ENCODE measurements at regions not wholly inside any gene's neighbourhood (a gene's known extent, or its start where the extent isn't known, plus 50 kb on each side); places are given as distances from the start of the nearest gene placed in this dataset.

DNA sequence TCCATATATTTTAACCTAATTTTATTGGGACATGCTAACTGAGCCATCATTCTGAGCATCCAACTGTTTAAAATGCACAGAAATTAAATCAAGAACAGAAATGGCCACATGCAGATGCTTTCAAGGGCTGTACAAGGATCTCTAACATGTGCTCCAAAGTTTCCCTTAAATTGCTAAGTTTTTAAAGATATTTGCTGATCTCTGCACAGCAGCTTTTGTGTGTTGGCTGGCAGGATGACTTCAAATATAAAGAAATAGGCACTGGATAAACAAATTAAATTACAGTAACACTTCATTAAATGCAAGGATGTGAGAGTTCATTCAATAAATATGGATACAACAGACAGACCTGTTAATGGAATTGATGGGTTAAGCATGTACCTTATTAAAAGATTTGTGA, 148.0 kb upstream of the MEOX2 start:
- TF ChIP-seq, protein P1, sequence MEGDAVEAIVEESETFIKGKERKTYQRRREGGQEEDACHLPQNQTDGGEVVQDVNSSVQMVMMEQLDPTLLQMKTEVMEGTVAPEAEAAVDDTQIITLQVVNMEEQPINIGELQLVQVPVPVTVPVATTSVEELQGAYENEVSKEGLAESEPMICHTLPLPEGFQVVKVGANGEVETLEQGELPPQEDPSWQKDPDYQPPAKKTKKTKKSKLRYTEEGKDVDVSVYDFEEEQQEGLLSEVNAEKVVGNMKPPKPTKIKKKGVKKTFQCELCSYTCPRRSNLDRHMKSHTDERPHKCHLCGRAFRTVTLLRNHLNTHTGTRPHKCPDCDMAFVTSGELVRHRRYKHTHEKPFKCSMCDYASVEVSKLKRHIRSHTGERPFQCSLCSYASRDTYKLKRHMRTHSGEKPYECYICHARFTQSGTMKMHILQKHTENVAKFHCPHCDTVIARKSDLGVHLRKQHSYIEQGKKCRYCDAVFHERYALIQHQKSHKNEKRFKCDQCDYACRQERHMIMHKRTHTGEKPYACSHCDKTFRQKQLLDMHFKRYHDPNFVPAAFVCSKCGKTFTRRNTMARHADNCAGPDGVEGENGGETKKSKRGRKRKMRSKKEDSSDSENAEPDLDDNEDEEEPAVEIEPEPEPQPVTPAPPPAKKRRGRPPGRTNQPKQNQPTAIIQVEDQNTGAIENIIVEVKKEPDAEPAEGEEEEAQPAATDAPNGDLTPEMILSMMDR (IDR thresholded peaks at IDR 0.05; ENCODE audit: low read depth, low read length): no peak
- no peak overlapping the region for H3K4me3 ChIP-seq (ENCODE audit: low read depth, low read length)

DNA sequence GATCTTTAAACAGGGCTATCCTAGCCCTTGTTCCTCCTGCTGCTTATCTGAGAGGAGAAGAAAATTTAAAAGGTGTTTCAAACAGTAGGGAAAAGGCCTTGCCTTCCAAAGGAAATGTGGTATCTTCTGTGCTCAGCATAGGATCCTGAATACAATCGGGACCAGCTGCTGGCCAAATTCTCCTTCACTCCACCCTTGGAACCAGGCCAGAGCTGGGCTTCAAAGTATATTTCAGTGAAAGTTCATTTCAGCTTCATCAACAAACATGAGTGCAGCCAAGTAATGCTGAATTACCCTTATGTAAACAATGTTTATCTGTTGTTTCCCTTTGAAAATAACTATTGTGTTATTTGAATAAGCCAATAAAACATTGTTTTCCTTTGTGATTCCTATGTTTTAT, 146.5 kb upstream of the MEOX2 start:
- no peak overlapping the region for H3K4me3 ChIP-seq (ENCODE audit: low read depth, low read length)
- TF ChIP-seq, protein P1 (IDR thresholded peaks at IDR 0.05; ENCODE audit: low read depth, low read length): no peak

DNA sequence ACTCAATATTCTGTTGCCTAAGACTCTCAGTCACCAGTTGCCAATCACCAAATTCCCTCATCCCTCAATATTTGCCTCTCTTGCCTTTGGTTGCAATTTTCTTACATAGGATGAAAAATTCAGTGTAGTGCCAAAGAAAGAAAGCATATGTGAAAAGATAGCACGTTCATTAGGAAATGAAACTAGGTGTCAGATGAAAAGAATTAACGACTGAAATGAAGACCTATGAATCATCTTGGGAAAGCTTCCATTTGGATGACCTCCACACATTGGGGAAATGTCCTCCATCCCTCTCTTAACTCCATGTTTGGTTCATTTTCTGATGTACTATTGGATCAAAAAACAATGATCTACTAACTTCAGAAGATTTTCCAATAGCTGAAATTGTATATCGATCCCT, 145.1 kb upstream of the MEOX2 start:
- H3K4me3 ChIP-seq (ENCODE audit: low read depth, low read length): no peak overlapping the region
- TF ChIP-seq, protein P1 (IDR thresholded peaks at IDR 0.05; ENCODE audit: low read depth, low read length): no peak

DNA sequence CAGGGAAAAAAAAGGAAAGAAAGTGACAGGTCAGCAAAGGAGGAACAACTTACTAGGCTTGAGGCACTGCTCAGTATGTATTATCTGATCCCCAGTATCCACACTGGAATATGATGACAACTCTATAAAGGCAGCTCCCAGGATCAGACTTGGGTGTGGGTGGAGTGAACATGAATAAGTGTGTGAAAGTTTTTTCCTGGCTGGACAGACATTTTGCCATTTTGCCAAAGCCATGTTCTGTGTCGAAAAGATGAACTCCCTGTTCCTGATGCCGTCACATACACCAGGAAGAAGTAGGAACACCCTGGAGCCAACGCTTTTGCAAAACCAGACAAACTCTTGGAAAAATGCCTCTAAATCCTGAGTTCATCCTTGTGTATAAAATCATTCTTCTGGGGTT, 143.2 kb upstream of the MEOX2 start:
- TF ChIP-seq, protein P1 (IDR thresholded peaks at IDR 0.05; ENCODE audit: low read depth, low read length): no peak
- H3K4me3 ChIP-seq (ENCODE audit: low read depth, low read length): no peak overlapping the region

DNA sequence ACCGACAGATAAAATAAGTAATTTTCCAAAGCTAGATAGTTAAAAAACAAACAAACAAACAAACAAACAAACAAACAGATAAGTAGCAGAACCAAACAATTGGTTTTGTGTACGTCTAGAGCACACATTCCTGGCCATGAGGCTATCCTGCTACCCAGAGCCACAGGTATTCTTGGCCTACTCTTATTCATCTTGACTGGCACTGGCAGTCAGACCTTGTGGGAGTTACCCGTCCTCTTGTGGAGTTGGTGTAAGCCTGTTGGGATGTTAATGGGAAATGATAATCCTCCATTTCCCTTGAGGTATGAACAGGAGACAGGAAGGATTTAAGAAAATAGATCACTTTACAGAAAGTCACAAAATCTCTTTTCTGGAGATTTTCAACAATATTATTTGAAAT, 142.4 kb upstream of the MEOX2 start:
- H3K4me3 ChIP-seq (ENCODE audit: low read depth, low read length): no peak overlapping the region
- TF ChIP-seq, protein P1 (IDR thresholded peaks at IDR 0.05; ENCODE audit: low read depth, low read length): no peak

DNA sequence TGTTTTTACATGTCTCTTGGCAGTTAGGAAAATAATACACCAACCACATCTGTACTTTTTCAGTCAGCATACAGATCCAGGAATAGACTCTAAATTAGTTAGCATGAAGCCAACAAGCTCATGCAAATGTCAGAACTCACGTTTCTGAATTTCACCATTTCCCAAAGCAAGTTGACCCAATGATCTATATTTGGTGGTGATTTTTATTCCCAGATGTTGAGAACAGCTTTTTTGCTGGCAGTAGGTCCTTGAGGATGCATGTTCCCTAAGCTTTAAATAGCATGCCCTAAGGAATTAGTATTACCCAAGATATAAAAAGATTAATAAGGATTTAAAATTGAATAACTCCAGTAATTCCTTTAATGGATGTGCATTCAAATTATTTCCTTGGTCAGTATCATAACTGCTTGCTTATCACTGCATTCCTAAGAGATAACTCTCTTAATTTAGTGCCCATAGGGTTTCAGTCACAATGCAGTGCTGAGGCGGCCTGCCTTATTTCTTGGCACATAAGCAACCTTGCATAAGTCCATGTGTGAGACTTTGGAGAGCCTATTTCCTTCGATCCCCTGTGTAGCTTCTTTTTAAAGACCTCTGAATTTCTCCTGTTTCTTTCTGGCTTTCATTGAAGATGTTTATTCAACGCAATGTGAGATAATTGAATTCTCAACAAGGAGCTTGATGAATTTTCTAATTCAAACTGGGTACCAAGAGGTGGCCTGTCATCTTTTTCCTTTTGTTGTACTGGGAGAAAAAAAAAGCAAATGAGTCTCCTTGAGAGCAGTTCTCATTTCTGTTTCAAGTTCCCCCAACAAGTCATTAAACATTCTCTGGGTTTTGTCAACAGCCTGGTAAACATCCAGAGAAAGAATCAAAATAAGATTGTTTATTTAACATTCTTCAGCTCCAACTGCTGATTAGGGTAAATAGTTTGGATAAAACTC, 135.3 kb upstream of the MEOX2 start:
- TF ChIP-seq, protein P1 (IDR thresholded peaks at IDR 0.05; ENCODE audit: low read depth, low read length): no peak
- no peak overlapping the region for H3K4me3 ChIP-seq (ENCODE audit: low read depth, low read length)

DNA sequence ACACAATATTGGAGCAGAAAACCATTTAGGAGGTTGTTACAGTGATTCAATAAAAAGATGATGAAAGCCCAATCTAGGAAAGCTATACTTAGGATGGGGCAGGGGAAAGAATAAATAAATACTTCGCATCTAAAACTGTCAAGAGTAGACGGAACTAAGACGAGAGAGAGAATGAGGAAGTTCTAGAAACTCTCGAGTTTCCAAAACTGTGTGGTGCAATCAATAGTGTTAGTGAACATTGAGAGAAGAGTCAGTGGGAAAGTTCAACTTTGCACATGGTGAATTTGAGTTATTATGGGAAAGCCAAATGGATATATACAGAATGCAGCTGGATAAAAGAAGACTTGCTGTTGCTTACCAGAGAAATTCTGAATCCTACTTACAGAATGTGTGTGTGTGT, 133.8 kb upstream of the MEOX2 start:
- no peak overlapping the region for H3K4me3 ChIP-seq (ENCODE audit: low read depth, low read length)
- TF ChIP-seq, protein P1 (IDR thresholded peaks at IDR 0.05; ENCODE audit: low read depth, low read length): no peak
